IMR-90 (cell line): ENCODE measurements at regions not wholly inside any gene's neighbourhood (a gene's known extent, or its start where the extent isn't known, plus 50 kb on each side); places are given as distances from the start of the nearest gene placed in this dataset.
A peak's percentile ranks its signal among the peaks of the same experiment; 100 is the strongest.

Experiments
- ATAC-seq: fragments of 200-7000 bp; cut with Tn5 transposase; 2 replicates; pipeline ENCODE4 v1.9.1; 2020; ENCODE audit warnings: low read depth, mild to moderate bottlenecking, moderate library complexity
- BruUV-seq: library from RNA; stranded (reverse); fragments of 400-500 nt; replicated peaks from 2 replicates; lab custom pipeline; 2021; lab: Mats Ljungman, UMichigan
- CTCF ChIA-PET: fragments of 300-600 bp; formaldehyde crosslinking; extraction: SDS; loops from one replicate; lab custom pipeline; 2021; ENCODE audit warnings: antibody characterized with exemption; lab: Yijun Ruan, JAX
- POLR2A ChIA-PET: fragments of 300-600 bp; sonication (Branson Sonifier 250); formaldehyde crosslinking; loops from one replicate; lab custom pipeline; 2022; ENCODE audit warnings: antibody characterized with exemption; ENCODE audit not compliant: unreplicated experiment; lab: Charles Lee
- DNase-seq: peaks from one replicate; pipeline ENCODE4 v3.0.0; 2013
- H2AFZ ChIP-seq: replicated peaks from 2 replicates; pipeline ENCODE3; 2013; ENCODE audit warnings: low read length, mild to moderate bottlenecking; ENCODE audit not compliant: poor library complexity
- H2AK5ac ChIP-seq: 2 replicates; pipeline ENCODE4 v1.6.1; 2013; ENCODE audit warnings: low read depth, low read length, inconsistent platforms
- H2AK9ac ChIP-seq: replicated peaks from 2 replicates; pipeline ENCODE3; 2013; ENCODE audit warnings: mild to moderate bottlenecking, low read depth, low read length, moderate library complexity; ENCODE audit not compliant: poor library complexity
- H2BK120ac ChIP-seq: 2 replicates; pipeline ENCODE4 v1.6.1; 2013; ENCODE audit warnings: low read depth, low read length, inconsistent platforms
- H2BK15ac ChIP-seq: 3 replicates; pipeline ENCODE4 v1.6.1; 2013; ENCODE audit warnings: low read depth, low read length, inconsistent platforms
- H2BK20ac ChIP-seq: 2 replicates; pipeline ENCODE4 v1.6.1; 2013; ENCODE audit warnings: low read depth, mild to moderate bottlenecking, inconsistent platforms, low read length, moderate library complexity
- H2BK5ac ChIP-seq: 2 replicates; pipeline ENCODE4 v1.6.1; 2013; ENCODE audit warnings: mild to moderate bottlenecking, low read depth, low read length, inconsistent platforms; ENCODE audit not compliant: poor library complexity, severe bottlenecking
- H3K14ac ChIP-seq: replicated peaks from 2 replicates; pipeline ENCODE4 v1.6.1; 2013; ENCODE audit warnings: low read depth, low read length, inconsistent platforms
- H3K18ac ChIP-seq: 2 replicates; pipeline ENCODE4 v1.6.1; 2013; ENCODE audit warnings: low read depth, low read length, control low read depth
- H3K23ac ChIP-seq: 2 replicates; pipeline ENCODE4 v1.6.1; 2013; ENCODE audit warnings: low read depth, low read length, inconsistent platforms
- H3K27ac ChIP-seq: 2 replicates; pipeline ENCODE4 v1.5.1; 2013; ENCODE audit warnings: mild to moderate bottlenecking, control low read depth, low read length; ENCODE audit not compliant: insufficient read depth
- H3K27me3 ChIP-seq: 2 replicates; pipeline ENCODE4 v1.6.1; 2013; ENCODE audit warnings: low read length; ENCODE audit not compliant: control insufficient read depth, insufficient read depth
- H3K36me3 ChIP-seq: 2 replicates; pipeline ENCODE4 v1.6.1; 2013; ENCODE audit warnings: low read length, mixed read lengths; ENCODE audit not compliant: control insufficient read depth, insufficient read depth
- H3K4ac ChIP-seq: 2 replicates; pipeline ENCODE4 v1.6.1; 2013; ENCODE audit warnings: low read depth, low read length, inconsistent platforms
- H3K4me1 ChIP-seq: 2 replicates; pipeline ENCODE4 v1.6.1; 2013; ENCODE audit warnings: low read length, mixed read lengths; ENCODE audit not compliant: control insufficient read depth, insufficient read depth
- H3K4me2 ChIP-seq: 2 replicates; pipeline ENCODE4 v1.6.1; 2013; ENCODE audit warnings: low read depth, mild to moderate bottlenecking, control low read depth, low read length, moderate library complexity
- H3K4me3 ChIP-seq: 2 replicates; pipeline ENCODE4 v1.5.1; 2013; ENCODE audit warnings: low read depth, mild to moderate bottlenecking, control low read depth, low read length, moderate library complexity; ENCODE audit not compliant: insufficient read depth
- H3K56ac ChIP-seq: 2 replicates; pipeline ENCODE4 v1.6.1; 2013; ENCODE audit warnings: low read length, inconsistent platforms; ENCODE audit not compliant: insufficient read depth; ENCODE audit errors: extremely low read depth
- H3K79me1 ChIP-seq, 2 experiments: 2 replicates each; pipeline ENCODE4 v1.6.1; 2013; ENCODE audit warnings: low read length in 2 of 2, inconsistent platforms in 1 of 2, low read depth in 1 of 2
- H3K9ac ChIP-seq: 2 replicates; pipeline ENCODE4 v1.6.1; 2013; ENCODE audit warnings: low read depth, low read length, control low read depth
- H3K9me1 ChIP-seq: 2 replicates; pipeline ENCODE4 v1.6.1; 2013; ENCODE audit warnings: low read length, inconsistent platforms; ENCODE audit not compliant: insufficient read depth
- H3K9me3 ChIP-seq: 2 replicates; pipeline ENCODE4 v1.6.1; 2013; ENCODE audit warnings: low read length; ENCODE audit not compliant: control insufficient read depth, insufficient read depth
- H4K20me1 ChIP-seq: 2 replicates; pipeline ENCODE4 v1.6.1; 2013; ENCODE audit warnings: low read length, inconsistent platforms; ENCODE audit not compliant: insufficient read depth
- H4K5ac ChIP-seq: 2 replicates; pipeline ENCODE4 v1.6.1; 2013; ENCODE audit warnings: mild to moderate bottlenecking, low read depth, low read length, control low read depth
- H4K8ac ChIP-seq, 2 experiments: 2 replicates each; pipeline ENCODE4 v1.6.1; 2013; ENCODE audit warnings: low read depth in 2 of 2, low read length in 2 of 2, control low read depth in 1 of 2, inconsistent platforms in 1 of 2
- H4K91ac ChIP-seq: 2 replicates; pipeline ENCODE4 v1.6.1; 2013; ENCODE audit warnings: low read depth, low read length, inconsistent platforms; ENCODE audit not compliant: insufficient read depth
- BHLHE40 ChIP-seq: fragments of 150-350 bp; IDR thresholded peaks from 2 replicates; pipeline ENCODE4 v1.6.1; 2016; ENCODE audit warnings: mild to moderate bottlenecking, low read depth, low read length
- CEBPB ChIP-seq: IDR thresholded peaks from 2 replicates; pipeline ENCODE4 v1.6.1; 2012; ENCODE audit warnings: low read depth, low read length, improper control_type of control experiment
- CHD1 ChIP-seq: IDR thresholded peaks from 2 replicates; pipeline ENCODE4 v1.6.1; 2012; ENCODE audit warnings: low read depth, low read length, improper control_type of control experiment
- FOS ChIP-seq: fragments of 150-350 bp; IDR thresholded peaks from 2 replicates; pipeline ENCODE4 v1.6.1; 2016; ENCODE audit warnings: low read depth, low read length
- MAFK ChIP-seq: IDR thresholded peaks from 2 replicates; pipeline ENCODE4 v1.6.1; 2012; ENCODE audit warnings: low read depth, low read length, improper control_type of control experiment
- MAZ ChIP-seq: IDR thresholded peaks from 2 replicates; pipeline ENCODE4 v1.6.1; 2012; ENCODE audit warnings: low read depth, mild to moderate bottlenecking, low read length, improper control_type of control experiment, moderate library complexity, borderline replicate concordance
- MXI1 ChIP-seq: IDR thresholded peaks from 2 replicates; pipeline ENCODE4 v1.6.1; 2012; ENCODE audit warnings: low read depth, mild to moderate bottlenecking, low read length, moderate library complexity, borderline replicate concordance
- NFE2L2 ChIP-seq: fragments of 150-350 bp; IDR thresholded peaks from 2 replicates; pipeline ENCODE4 v1.6.1; 2016; ENCODE audit warnings: low read depth, mild to moderate bottlenecking, low read length
- POLR2A ChIP-seq: IDR thresholded peaks from 2 replicates; pipeline ENCODE4 v1.6.1; 2012; ENCODE audit warnings: mild to moderate bottlenecking, low read depth, low read length
- RAD21 ChIP-seq: IDR thresholded peaks from 2 replicates; pipeline ENCODE4 v1.6.1; 2012; ENCODE audit warnings: low read length, improper control_type of control experiment
- RCOR1 ChIP-seq: IDR thresholded peaks from 2 replicates; pipeline ENCODE4 v1.6.1; 2012; ENCODE audit warnings: mild to moderate bottlenecking, low read length, improper control_type of control experiment; ENCODE audit not compliant: insufficient replicate concordance
- RFX5 ChIP-seq: IDR thresholded peaks from 2 replicates; pipeline ENCODE4 v1.8.0; 2012; ENCODE audit warnings: low read depth, mild to moderate bottlenecking, low read length, moderate library complexity
- SMC3 ChIP-seq: fragments of 150-350 bp; IDR thresholded peaks from 2 replicates; pipeline ENCODE4 v1.6.1; 2016; ENCODE audit warnings: low read depth, mild to moderate bottlenecking, antibody characterized with exemption, low read length, moderate library complexity
- WGBS, 2 experiments: methylation state at CpG; one replicate each; pipeline versions ENCODE4 v1.1.5 to v1.1.7; 2013; ENCODE audit warnings: missing lambda C conversion rate in 2 of 2; ENCODE audit not compliant: insufficient read length in 1 of 2; ENCODE audit errors: extremely low coverage in 2 of 2; 5-methylcytosine and 5-hydroxymethylcytosine counted together
- dilution Hi-C: fragments of 300-500 bp; cut with HindIII; formaldehyde crosslinking; loops from one replicate; pipeline ENCODE4 v1.14.3; 2018; ENCODE audit warnings: low sequenced_read_pairs; ENCODE audit not compliant: unreplicated experiment
- in situ Hi-C: fragments of 300-500 bp; cut with MboI; formaldehyde crosslinking; loops from 3 replicates; pipeline ENCODE4 v1.14.3; 2019; ENCODE audit warnings: low sequenced_read_pairs, inconsistent platforms, mixed read lengths
- intact Hi-C: fragments of 100-400 bp; cut with micrococcal nuclease; formaldehyde crosslinking; loops from 2 replicates; pipeline ENCODE4 v1.10.0; 2022
- TF ChIP-seq, protein P1 (sequence below): fragments of 150-350 bp; IDR thresholded peaks from 2 replicates; pipeline ENCODE4 v1.6.1; 2016; ENCODE audit warnings: low read depth, mild to moderate bottlenecking, low read length, moderate library complexity, borderline replicate concordance
- TF ChIP-seq, protein P2 (sequence below): conservative IDR thresholded peaks from 2 replicates; pipeline ENCODE4 v1.5.1; 2012; ENCODE audit warnings: mild to moderate bottlenecking, low read depth, low read length, improper control_type of control experiment
- TF ChIP-seq, protein P3 (sequence below): fragments of 150-350 bp; IDR thresholded peaks from 2 replicates; pipeline ENCODE4 v1.6.1; 2017; ENCODE audit warnings: mild to moderate bottlenecking, antibody characterized with exemption, low read length, low read depth

DNA sequence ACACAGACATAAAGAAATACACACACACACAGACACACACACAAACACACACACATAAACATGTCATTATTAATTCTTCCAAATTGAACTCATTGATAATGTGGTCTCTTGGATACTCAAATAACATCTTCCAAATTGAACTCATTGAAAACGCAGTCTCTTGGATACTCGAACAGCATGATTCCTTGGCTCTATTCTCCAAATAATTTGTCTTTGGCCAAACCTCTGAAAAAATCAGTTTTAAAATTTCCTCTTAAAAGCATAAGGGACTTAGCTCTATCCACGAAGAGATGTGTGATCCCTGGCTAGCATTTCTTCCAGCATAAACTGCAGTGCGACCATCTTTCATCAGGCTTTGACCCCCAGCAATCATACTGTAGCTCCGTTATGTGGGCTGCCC is 296.6 kb downstream of the IRX2 start:
- no peak overlapping the region for H3K18ac ChIP-seq
- no peak overlapping the region for H4K5ac ChIP-seq
- no peak overlapping the region for H4K8ac ChIP-seq
- no peaks in the 10 kb centered on the region for H4K20me1 ChIP-seq
- H3K9ac ChIP-seq, result no peak overlapping the region
- H3K14ac ChIP-seq, result no peak overlapping the region
- no TSS peak for BruUV-seq
- ATAC-seq, result no peak
- H3K56ac ChIP-seq, result no peak overlapping the region
- in situ Hi-C loops, result no loop called here
- CTCF ChIA-PET, result no interaction called here
- H3K4ac ChIP-seq, result no peak overlapping the region
- peaks cover 20% of the 10 kb centered on the region for H3K9me3 ChIP-seq
- TF ChIP-seq MAFK, result no peak
- TF ChIP-seq, protein P1, sequence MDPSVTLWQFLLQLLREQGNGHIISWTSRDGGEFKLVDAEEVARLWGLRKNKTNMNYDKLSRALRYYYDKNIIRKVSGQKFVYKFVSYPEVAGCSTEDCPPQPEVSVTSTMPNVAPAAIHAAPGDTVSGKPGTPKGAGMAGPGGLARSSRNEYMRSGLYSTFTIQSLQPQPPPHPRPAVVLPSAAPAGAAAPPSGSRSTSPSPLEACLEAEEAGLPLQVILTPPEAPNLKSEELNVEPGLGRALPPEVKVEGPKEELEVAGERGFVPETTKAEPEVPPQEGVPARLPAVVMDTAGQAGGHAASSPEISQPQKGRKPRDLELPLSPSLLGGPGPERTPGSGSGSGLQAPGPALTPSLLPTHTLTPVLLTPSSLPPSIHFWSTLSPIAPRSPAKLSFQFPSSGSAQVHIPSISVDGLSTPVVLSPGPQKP, result no peak
- TF ChIP-seq RAD21, result no peak
- TF ChIP-seq CEBPB, result no peak
- TF ChIP-seq, protein P2, sequence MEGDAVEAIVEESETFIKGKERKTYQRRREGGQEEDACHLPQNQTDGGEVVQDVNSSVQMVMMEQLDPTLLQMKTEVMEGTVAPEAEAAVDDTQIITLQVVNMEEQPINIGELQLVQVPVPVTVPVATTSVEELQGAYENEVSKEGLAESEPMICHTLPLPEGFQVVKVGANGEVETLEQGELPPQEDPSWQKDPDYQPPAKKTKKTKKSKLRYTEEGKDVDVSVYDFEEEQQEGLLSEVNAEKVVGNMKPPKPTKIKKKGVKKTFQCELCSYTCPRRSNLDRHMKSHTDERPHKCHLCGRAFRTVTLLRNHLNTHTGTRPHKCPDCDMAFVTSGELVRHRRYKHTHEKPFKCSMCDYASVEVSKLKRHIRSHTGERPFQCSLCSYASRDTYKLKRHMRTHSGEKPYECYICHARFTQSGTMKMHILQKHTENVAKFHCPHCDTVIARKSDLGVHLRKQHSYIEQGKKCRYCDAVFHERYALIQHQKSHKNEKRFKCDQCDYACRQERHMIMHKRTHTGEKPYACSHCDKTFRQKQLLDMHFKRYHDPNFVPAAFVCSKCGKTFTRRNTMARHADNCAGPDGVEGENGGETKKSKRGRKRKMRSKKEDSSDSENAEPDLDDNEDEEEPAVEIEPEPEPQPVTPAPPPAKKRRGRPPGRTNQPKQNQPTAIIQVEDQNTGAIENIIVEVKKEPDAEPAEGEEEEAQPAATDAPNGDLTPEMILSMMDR, result no peak
- no peak for TF ChIP-seq RFX5
- TF ChIP-seq MXI1, result no peak
- TF ChIP-seq MAZ, result no peak
- TF ChIP-seq SMC3, result no peak
- no peak for TF ChIP-seq RCOR1
- no peak for TF ChIP-seq CHD1
- no peak for TF ChIP-seq FOS
- TF ChIP-seq NFE2L2, result no peak
- TF ChIP-seq, protein P3, sequence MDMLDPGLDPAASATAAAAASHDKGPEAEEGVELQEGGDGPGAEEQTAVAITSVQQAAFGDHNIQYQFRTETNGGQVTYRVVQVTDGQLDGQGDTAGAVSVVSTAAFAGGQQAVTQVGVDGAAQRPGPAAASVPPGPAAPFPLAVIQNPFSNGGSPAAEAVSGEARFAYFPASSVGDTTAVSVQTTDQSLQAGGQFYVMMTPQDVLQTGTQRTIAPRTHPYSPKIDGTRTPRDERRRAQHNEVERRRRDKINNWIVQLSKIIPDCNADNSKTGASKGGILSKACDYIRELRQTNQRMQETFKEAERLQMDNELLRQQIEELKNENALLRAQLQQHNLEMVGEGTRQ, result no peak
- no peak for TF ChIP-seq BHLHE40
- no peak for TF ChIP-seq POLR2A
- H3K27ac ChIP-seq, result no peak overlapping the region
- WGBS, 2 experiments, result 25% methylated on average over 2 of the region's 5 CpGs; no CpG with 5 or more reads in 1 of the 2 experiments
- H2BK15ac ChIP-seq, result no peak overlapping the region
- no peak for DNase-seq
- intact Hi-C loops, result no loop called here
- H3K23ac ChIP-seq, result no peak overlapping the region
- no peak overlapping the region for H3K4me3 ChIP-seq
- dilution Hi-C loops, result no loop called here
- no peak overlapping the region for H3K4me2 ChIP-seq
- no peaks in the 10 kb centered on the region for H3K27me3 ChIP-seq
- H4K91ac ChIP-seq, result no peak overlapping the region
- H2BK5ac ChIP-seq, result peak overlapping the region; percentile 62
- H2BK120ac ChIP-seq, result no peak overlapping the region
- H2AK5ac ChIP-seq, result no peak overlapping the region
- H2BK20ac ChIP-seq, result no peak overlapping the region
- H3K9me1 ChIP-seq, result no peaks in the 10 kb centered on the region
- H2AK9ac ChIP-seq, result no peak overlapping the region
- POLR2A ChIA-PET, result no interaction called here
- H3K4me1 ChIP-seq, result no peaks in the 10 kb centered on the region
- no peaks in the 10 kb centered on the region for H3K79me1 ChIP-seq
- H3K36me3 ChIP-seq, result no peaks in the 10 kb centered on the region
- H2AFZ ChIP-seq, result no peak overlapping the region
